Stomach (tissue), 8 donors: ENCODE measurements at regions not wholly inside any gene's neighbourhood (a gene's known extent, or its start where the extent isn't known, plus 50 kb on each side); places are given as distances from the start of the nearest gene placed in this dataset.
A peak's percentile ranks its signal among the peaks of the same experiment; 100 is the strongest.

ENCODE experiments used
- DNase-seq, 2 donors: peaks; one replicate each; pipeline versions ENCODE4 v3.0.0 to v3.0.0-alpha.2; 2013 to 2019
- H3K27ac ChIP-seq, 5 donors: fragments of 200-600 bp in 4 of 5; sonication (generic) in 4 of 5; one replicate each; pipeline ENCODE4 v1.5.1; 2013 to 2019; ENCODE audit warnings: mild to moderate bottlenecking in 1 of 5, moderate library complexity in 1 of 5
- H3K27me3 ChIP-seq, 3 donors: fragments of 200-600 bp; sonication (generic); one replicate each; pipeline ENCODE4 v1.5.1; 2017 to 2019; ENCODE audit warnings: mixed run types in 1 of 3
- H3K36me3 ChIP-seq, 4 donors: fragments of 200-600 bp; sonication (generic); 1 replicate in 3 of 4; 2 replicates in 1 of 4; pipeline ENCODE4 v1.5.1; 2016 to 2019
- H3K4me1 ChIP-seq, 4 donors: fragments of 200-600 bp; sonication (generic); one replicate each; pipeline ENCODE4 v1.5.1; 2016 to 2019
- H3K4me3 ChIP-seq, 4 donors: fragments of 200-600 bp; sonication (generic) in 3 of 4; one replicate each; pipeline ENCODE4 v1.5.1; 2016 to 2019; ENCODE audit warnings: mild to moderate bottlenecking in 1 of 4
- H3K9me3 ChIP-seq, 4 donors: fragments of 200-600 bp; sonication (generic); one replicate each; pipeline ENCODE4 v1.5.1; 2016 to 2019
- EP300 ChIP-seq: sonication (generic); formaldehyde crosslinking; IDR thresholded peaks from one replicate; pipeline ENCODE4 v1.6.1; 2017; ENCODE audit warnings: antibody characterized with exemption
- POLR2A ChIP-seq, 4 donors: fragments of 450-650 bp; IDR thresholded peaks; one replicate each; pipeline ENCODE4 v1.6.1; 2016; ENCODE audit warnings: antibody characterized with exemption in 4 of 4, control low read depth in 2 of 4, mild to moderate bottlenecking in 1 of 4, moderate library complexity in 1 of 4
- POLR2AphosphoS5 ChIP-seq, 3 donors: sonication (generic); formaldehyde crosslinking; IDR thresholded peaks; one replicate each; pipeline ENCODE4 v1.6.1; 2016; ENCODE audit warnings: antibody characterized with exemption in 3 of 3
- WGBS, 5 donors: extraction: QIAGEN DNeasy Blood & Tissue Kit in 3 of 5; methylation state at CpG; one replicate each; pipeline versions ENCODE4 v1.1.5 to v1.1.7; 2013 to 2018; 5-methylcytosine and 5-hydroxymethylcytosine counted together
- intact Hi-C: fragments of 100-400 bp; cut with DNase I; formaldehyde crosslinking; loops from one replicate; pipeline ENCODE4 v1.15.1; 2023; ENCODE audit warnings: low total_unique reads
- TF ChIP-seq, protein P1 (sequence below), 7 experiments: fragments of 450-650 bp in 4 of 7; fragments of 200-600 bp in 3 of 7; sonication (generic) in 3 of 7; IDR thresholded peaks; one replicate each; pipeline ENCODE4 v1.5.1; 2016 to 2019; ENCODE audit warnings: antibody characterized with exemption in 7 of 7, control low read depth in 2 of 7, mild to moderate bottlenecking in 1 of 7
- donor health status: healthy with polysubstance abuse.
- donor health status: Bipolar disorder and iron deficiency.
- donor health status: healthy.

- intact Hi-C loops, result no loop called here
- Histone ChIP-seq H3K9me3 (no peaks in the 10 kb centered on the region), H3K27me3 (no peaks in the 10 kb centered on the region), H3K4me1 (peaks cover 0 to 10% (median 3%) of the 10 kb centered on the region in 4 donors), H3K27ac (no peak overlapping the region), H3K4me3 (no peak overlapping the region), H3K36me3 (no peaks in the 10 kb centered on the region)
- TF ChIP-seq POLR2A (IDR thresholded peaks at IDR 0.05) (no peak), EP300 (no peak), POLR2AphosphoS5 (IDR thresholded peaks at IDR 0.05) (no peak)
- TF ChIP-seq, protein P1, sequence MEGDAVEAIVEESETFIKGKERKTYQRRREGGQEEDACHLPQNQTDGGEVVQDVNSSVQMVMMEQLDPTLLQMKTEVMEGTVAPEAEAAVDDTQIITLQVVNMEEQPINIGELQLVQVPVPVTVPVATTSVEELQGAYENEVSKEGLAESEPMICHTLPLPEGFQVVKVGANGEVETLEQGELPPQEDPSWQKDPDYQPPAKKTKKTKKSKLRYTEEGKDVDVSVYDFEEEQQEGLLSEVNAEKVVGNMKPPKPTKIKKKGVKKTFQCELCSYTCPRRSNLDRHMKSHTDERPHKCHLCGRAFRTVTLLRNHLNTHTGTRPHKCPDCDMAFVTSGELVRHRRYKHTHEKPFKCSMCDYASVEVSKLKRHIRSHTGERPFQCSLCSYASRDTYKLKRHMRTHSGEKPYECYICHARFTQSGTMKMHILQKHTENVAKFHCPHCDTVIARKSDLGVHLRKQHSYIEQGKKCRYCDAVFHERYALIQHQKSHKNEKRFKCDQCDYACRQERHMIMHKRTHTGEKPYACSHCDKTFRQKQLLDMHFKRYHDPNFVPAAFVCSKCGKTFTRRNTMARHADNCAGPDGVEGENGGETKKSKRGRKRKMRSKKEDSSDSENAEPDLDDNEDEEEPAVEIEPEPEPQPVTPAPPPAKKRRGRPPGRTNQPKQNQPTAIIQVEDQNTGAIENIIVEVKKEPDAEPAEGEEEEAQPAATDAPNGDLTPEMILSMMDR (IDR thresholded peaks at IDR 0.05), result no peak
- DNase-seq, result peak in 1 of 2 donors; percentile 15
- WGBS, 5 donors, result 33 to 69% (median 45%) methylated on average over 5 of the region's 5 CpGs
Observed at GRCh38 chr14:84129007-84129406, 1400.9 kb upstream of the FLRT2 start.

DNA sequence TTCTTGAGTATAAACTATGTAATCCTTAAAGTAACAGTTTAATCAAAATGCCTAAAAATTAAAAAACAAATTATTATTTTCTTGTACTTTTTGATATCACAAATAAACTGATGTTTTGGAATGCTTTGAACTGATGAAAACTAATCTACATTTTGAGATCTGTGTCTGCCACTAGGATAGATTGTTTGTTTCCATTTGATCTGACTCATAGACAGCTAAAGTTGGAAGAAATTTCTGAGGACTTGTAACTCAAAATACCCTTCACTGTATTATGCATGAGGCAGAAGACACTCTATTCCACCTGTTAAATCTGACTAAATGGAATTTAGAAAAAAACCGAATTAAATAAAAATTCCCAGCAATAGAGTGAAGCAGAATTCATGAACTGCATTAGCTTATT, 1400.0 kb upstream of the FLRT2 start:
- intact Hi-C loops, result no loop called here
- TF ChIP-seq, protein P1 (IDR thresholded peaks at IDR 0.05), result no peak
- TF ChIP-seq EP300 (no peak), POLR2A (IDR thresholded peaks at IDR 0.05) (no peak)
- DNase-seq, result no peak
- no peak overlapping the region for H3K4me3 ChIP-seq
- H3K27ac ChIP-seq, result no peak overlapping the region
- H3K4me1 ChIP-seq, result peaks cover 0 to 10% (median 3%) of the 10 kb centered on the region in 4 donors
- 81 to 86% (median 82%) methylated on average over 1 of the region's 1 CpG for WGBS, 5 donors
- no peaks in the 10 kb centered on the region for H3K27me3 ChIP-seq
- no peaks in the 10 kb centered on the region for H3K36me3 ChIP-seq
- no peaks in the 10 kb centered on the region for H3K9me3 ChIP-seq

- Histone ChIP-seq H3K4me3 (no peak overlapping the region), H3K36me3 (no peaks in the 10 kb centered on the region), H3K4me1 (peaks cover 0 to 10% (median 3%) of the 10 kb centered on the region in 4 donors), H3K27me3 (no peaks in the 10 kb centered on the region), H3K27ac (no peak overlapping the region), H3K9me3 (peaks cover 0 to 7% (median 0%) of the 10 kb centered on the region in 4 donors)
- no peak for DNase-seq
- TF ChIP-seq, protein P1 (IDR thresholded peaks at IDR 0.05), result no peak
- no peak for TF ChIP-seq POLR2A (IDR thresholded peaks at IDR 0.05)
- TF ChIP-seq EP300, result no peak
- no peak for TF ChIP-seq POLR2AphosphoS5 (IDR thresholded peaks at IDR 0.05)
- intact Hi-C loops, result no loop called here
Observed at GRCh38 chr14:84131924-84132323, 1398.0 kb upstream of the FLRT2 start.

GRCh38 chr14:84144166-84144565, 1385.8 kb upstream of the FLRT2 start:
- no peak for DNase-seq
- intact Hi-C loops, result no loop called here
- TF ChIP-seq POLR2A (IDR thresholded peaks at IDR 0.05) (no peak), POLR2AphosphoS5 (IDR thresholded peaks at IDR 0.05) (no peak), EP300 (no peak)
- TF ChIP-seq, protein P1 (IDR thresholded peaks at IDR 0.05), result no peak
- Histone ChIP-seq H3K27me3 (no peaks in the 10 kb centered on the region), H3K36me3 (no peaks in the 10 kb centered on the region), H3K4me3 (no peak overlapping the region), H3K4me1 (no peaks in the 10 kb centered on the region), H3K27ac (no peak overlapping the region), H3K9me3 (no peaks in the 10 kb centered on the region)
- 68 to 94% (median 91%) methylated on average over 2 of the region's 2 CpGs for WGBS, 5 donors
